ENCODE measurements at regions not wholly inside any gene's neighbourhood (a gene's known extent, or its start where the extent isn't known, plus 50 kb on each side); places are given as distances from the start of the nearest gene placed in this dataset.

GRCh38 chr19:13597640-13598039 is 91.4 kb upstream of the CACNA1A start:
- peak; percentile 39 to 61 for TF ChIP-seq CTCF (IDR thresholded peaks at IDR 0.05; ENCODE audit: extremely low read depth in 1 of 2, insufficient read depth in 1 of 2, low read depth in 1 of 2, low read length in 2 of 2)
- TF ChIP-seq EZH2 (IDR thresholded peaks at IDR 0.05; ENCODE audit: borderline replicate concordance, low read depth, low read length, severe bottlenecking): no peak
- no peak for TF ChIP-seq FOS (IDR thresholded peaks at IDR 0.05; ENCODE audit: borderline replicate concordance, insufficient read depth, low read length)
- TF ChIP-seq JUN (IDR thresholded peaks at IDR 0.05; ENCODE audit: borderline replicate concordance, insufficient read depth, insufficient read length, low read depth): no peak
- TF ChIP-seq POLR2A (IDR thresholded peaks at IDR 0.05; ENCODE audit: low read depth, low read length): no peak
- no peak for TF ChIP-seq MAX (IDR thresholded peaks at IDR 0.05; ENCODE audit: insufficient read depth, insufficient read length)
- TF ChIP-seq POLR2AphosphoS5 (IDR thresholded peaks at IDR 0.05; ENCODE audit: insufficient read depth, low read depth, low read length): no peak
